ENCODE measurements at regions not wholly inside any gene's neighbourhood (a gene's known extent, or its start where the extent isn't known, plus 50 kb on each side); places are given as distances from the start of the nearest gene placed in this dataset.

- DNase-seq (ENCODE audit: low read depth in 4 of 4, low spot score in 2 of 4) = no peak
These were observed 85.9 kb upstream of the LIFR start for GRCh38 chr5:38642189-38642911.

GRCh38 chr5:38643616-38644015 lies 87.2 kb upstream of the LIFR start:
- no peak for DNase-seq (ENCODE audit: low read depth in 4 of 4, low spot score in 2 of 4)

GRCh38 chr5:38645508-38645907 lies 89.1 kb upstream of the LIFR start:
- DNase-seq (ENCODE audit: low read depth in 4 of 4, low spot score in 2 of 4) = no peak

DNA sequence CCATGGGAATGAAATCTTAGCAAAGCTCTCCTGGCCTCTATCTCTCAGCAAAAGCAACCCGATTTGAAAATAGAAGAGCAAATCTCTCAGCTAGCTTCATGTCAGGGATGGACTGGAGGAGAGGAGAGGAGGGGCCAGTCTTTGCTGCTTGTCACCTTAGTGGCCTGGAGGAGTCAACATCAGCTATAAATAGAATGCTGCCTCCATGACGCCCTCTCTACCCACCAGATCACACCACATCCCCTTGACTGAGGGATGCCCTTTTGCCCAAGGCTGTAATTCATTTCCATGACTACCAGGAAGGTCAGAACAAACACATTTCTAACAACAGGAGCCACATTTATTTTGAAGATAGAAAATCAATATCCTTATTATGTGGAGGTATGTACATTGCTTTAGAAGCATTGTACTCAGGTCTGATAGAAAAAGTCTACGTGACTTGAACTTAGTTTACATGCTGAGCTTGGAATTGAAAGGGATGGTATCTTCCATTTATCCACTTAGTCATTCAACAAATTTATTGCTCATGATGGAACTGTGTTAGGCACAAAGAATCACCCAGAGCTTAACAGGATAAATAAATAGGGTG lies 92.4 kb upstream of the LIFR start:
- DNase-seq (ENCODE audit: low read depth in 4 of 4, low spot score in 2 of 4) = no peak

GRCh38 chr5:38650540-38650939 lies 94.1 kb upstream of the LIFR start:
- DNase-seq (ENCODE audit: low read depth in 4 of 4, low spot score in 2 of 4) = no peak

GRCh38 chr5:38650946-38651345 lies 94.5 kb upstream of the LIFR start:
- no peak for DNase-seq (ENCODE audit: low read depth in 4 of 4, low spot score in 2 of 4)

DNA sequence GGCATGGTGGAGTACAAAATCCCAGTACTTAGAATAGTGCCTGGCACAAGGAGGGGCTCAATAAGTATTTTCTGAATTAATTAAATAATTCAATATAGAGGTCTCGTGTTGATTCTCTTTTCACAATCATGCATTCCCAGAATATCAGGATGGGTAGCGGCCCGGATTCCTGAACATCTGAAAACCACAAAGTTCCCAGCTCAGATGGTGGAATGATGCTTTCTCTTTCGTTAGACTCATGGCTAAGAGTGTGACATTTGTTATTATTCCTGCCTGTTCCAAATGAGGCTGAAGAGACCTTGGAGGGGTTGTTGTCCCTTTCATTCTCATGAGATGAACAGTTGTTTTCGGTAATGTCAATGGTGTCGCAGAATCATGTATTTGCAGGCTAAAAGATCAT lies 95.4 kb upstream of the LIFR start:
- DNase-seq (ENCODE audit: low read depth in 4 of 4, low spot score in 2 of 4) = no peak

DNA sequence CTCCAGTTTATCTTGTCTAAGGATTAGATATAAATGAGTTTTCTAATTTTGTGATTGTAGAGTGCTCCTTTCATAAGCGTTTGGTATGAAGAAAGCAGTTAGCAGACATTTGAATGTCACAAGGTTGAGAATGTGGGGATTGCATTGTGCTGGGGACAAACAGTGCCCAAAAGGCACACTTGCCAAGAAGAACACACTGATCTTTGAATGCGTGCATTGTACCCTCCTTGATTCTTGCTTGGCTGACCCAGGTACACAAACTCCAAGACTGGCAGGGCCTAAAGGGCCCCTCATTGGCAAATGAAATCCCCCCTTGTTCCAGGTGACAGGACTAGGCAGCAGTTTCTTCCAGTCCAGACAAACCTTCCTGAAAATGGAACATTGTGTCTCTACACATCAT lies 96.9 kb upstream of the LIFR start:
- no peak for DNase-seq (ENCODE audit: low read depth in 4 of 4, low spot score in 2 of 4)

DNA sequence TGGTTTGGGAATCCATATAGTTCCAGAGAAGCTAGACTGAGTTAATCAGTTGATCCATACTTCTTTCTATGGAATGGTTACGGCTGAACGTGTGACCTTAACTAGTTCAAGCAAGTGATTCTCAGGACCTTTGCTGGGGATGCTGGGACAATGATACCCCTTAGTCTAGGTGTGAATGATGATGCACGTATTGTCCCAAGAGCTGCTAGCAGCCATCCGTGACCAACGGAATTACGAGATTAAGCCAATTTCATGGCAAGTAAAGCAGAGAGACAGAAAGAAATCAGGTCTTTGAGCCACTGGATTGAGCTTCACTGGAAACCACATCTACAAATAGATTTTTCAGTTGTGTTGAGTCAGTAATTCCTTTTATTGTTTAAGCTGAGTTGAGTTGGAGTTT lies 99.2 kb upstream of the LIFR start:
- DNase-seq (ENCODE audit: low read depth in 4 of 4, low spot score in 2 of 4) = no peak

GRCh38 chr5:38656568-38656967 lies 100.1 kb upstream of the LIFR start:
- DNase-seq (ENCODE audit: low read depth in 4 of 4, low spot score in 2 of 4) = no peak

GRCh38 chr5:38657020-38657419 lies 100.6 kb upstream of the LIFR start:
- DNase-seq (ENCODE audit: low read depth in 4 of 4, low spot score in 2 of 4) = no peak

DNA sequence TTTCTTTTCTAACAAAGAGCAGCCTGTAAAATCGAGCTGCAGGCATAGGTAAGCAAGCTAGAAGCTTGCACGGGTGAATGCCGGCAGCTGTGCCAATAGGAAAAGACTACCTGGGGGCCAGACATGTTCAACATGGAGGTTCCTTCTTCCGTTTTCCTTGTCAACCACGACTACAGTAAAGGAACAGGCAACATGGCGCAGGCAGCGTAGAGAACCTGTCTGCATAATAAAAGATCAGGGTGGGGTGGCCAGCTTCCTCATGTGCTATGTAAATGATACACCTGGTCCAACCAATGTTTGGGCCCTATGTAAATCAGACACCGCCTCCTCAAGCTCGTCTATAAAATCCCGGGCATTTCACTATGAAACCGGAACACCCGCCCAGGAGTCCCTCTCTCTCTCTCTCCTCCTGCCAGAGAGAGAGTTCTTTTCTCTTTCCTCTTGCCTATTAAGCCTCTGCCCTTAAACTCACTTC lies 103.8 kb upstream of the LIFR start:
- DNase-seq (ENCODE audit: low read depth in 4 of 4, low spot score in 2 of 4) = no peak

GRCh38 chr5:38662090-38662489 lies 105.6 kb upstream of the LIFR start:
- DNase-seq (ENCODE audit: low read depth in 4 of 4, low spot score in 2 of 4) = no peak

DNA sequence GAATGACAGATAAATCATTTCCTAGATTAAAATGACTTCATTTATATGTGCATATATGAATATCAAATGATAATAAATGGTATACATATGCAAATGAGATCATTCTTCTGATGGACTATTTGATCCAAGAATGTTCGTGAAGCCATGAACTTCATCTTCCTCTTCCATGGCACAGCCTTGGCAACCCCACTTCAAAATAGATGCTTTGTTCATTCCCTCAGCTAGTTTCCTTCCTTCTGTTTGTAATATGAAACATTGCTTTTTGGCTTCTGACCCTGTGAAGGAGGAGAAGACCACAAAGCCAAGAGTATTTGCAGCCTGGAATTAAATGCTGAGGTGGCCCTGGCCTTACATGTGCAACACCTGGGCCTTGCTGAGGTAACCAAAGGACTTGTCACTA lies 106.8 kb upstream of the LIFR start:
- no peak for DNase-seq (ENCODE audit: low read depth in 4 of 4, low spot score in 2 of 4)

GRCh38 chr5:38666668-38667498 lies 110.4 kb upstream of the LIFR start:
- DNase-seq (ENCODE audit: low read depth in 4 of 4, low spot score in 2 of 4) = no peak

GRCh38 chr5:38667499-38667776 lies 111.0 kb upstream of the LIFR start:
- no peak for DNase-seq (ENCODE audit: low read depth in 4 of 4, low spot score in 2 of 4)

GRCh38 chr5:38669361-38669880 lies 113.0 kb upstream of the LIFR start:
- no peak for DNase-seq (ENCODE audit: low read depth in 4 of 4, low spot score in 2 of 4)

DNA sequence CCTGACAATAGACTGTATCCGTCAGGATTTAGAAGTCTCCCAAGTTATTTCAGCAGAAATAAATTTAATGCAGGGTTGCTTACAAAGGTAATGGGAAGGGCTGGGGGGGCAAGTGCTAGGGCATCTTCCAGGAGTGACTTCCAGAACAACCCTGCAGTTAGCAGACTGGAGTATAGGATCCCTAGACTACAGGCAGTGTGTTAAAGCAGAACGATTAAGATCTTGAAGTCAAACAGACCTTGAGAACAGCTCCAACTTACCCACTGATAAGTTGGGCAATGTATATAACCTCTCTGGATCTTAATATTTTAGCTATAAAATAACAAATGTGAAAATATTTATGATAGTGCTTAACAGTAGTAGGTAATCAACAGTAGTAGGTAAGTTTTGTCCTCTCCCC lies 113.6 kb upstream of the LIFR start:
- DNase-seq (ENCODE audit: low read depth in 4 of 4, low spot score in 2 of 4) = no peak

DNA sequence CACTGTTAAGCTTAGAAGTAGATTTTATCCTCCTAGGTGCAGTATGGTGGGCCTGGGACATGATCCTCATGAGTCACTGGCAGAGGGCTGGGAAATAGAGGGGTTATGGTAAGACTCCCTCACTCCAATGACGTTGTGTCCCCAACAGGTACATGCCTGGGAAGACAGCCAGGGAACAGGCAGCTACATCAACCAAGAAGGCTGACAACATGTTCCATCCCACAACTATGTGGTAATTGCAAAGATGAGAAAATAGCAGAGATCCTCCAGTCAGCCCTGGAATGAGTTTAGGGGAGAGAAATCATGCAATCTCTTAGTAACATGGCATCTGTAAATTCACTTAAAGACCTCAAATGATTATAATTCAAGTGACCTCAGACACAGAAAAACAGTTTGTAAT lies 114.4 kb upstream of the LIFR start:
- no peak for DNase-seq (ENCODE audit: low read depth in 4 of 4, low spot score in 2 of 4)

DNA sequence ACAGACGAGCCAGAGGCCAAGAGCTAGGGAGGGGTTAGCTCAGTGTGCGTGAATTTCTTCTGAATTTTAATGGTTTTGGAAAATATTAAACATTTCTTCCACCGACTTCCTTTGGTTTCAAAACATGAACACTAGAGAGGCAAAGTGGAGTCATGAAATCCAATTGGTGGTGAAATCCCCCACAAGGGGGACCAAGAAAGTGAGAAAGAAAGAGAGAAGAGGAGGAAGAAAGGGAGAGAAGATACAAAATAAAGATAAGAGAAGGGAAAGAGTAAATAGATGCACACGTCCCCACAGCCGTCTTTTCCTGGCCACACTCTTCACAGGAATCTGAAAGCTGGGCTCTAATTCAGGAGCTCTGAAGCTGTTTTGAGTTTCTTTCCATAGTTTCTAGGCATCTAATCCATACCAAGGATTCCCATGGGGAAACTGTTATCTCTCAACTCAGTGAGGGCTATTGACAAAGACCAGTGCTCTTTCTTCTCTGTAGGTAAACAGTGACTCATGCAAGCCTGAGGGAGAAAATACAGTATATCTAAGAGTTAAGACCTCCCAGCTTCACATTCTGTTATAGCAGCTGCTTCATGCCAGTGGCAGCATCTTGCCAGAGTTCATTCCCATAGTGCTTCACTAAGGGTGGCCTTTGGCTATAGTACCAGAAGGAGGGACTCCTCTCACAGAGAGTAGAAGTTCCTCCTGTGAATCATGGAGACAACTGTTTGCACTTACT lies 115.8 kb upstream of the LIFR start:
- no peak for DNase-seq (ENCODE audit: low read depth in 4 of 4, low spot score in 2 of 4)

GRCh38 chr5:38673671-38674071 lies 117.2 kb upstream of the LIFR start:
- DNase-seq (ENCODE audit: low read depth in 4 of 4, low spot score in 2 of 4) = no peak

All from left renal cortex interstitium (tissue), 4 donors.